ENCODE measurements at regions not wholly inside any gene's neighbourhood (a gene's known extent, or its start where the extent isn't known, plus 50 kb on each side); places are given as distances from the start of the nearest gene placed in this dataset.

DNA sequence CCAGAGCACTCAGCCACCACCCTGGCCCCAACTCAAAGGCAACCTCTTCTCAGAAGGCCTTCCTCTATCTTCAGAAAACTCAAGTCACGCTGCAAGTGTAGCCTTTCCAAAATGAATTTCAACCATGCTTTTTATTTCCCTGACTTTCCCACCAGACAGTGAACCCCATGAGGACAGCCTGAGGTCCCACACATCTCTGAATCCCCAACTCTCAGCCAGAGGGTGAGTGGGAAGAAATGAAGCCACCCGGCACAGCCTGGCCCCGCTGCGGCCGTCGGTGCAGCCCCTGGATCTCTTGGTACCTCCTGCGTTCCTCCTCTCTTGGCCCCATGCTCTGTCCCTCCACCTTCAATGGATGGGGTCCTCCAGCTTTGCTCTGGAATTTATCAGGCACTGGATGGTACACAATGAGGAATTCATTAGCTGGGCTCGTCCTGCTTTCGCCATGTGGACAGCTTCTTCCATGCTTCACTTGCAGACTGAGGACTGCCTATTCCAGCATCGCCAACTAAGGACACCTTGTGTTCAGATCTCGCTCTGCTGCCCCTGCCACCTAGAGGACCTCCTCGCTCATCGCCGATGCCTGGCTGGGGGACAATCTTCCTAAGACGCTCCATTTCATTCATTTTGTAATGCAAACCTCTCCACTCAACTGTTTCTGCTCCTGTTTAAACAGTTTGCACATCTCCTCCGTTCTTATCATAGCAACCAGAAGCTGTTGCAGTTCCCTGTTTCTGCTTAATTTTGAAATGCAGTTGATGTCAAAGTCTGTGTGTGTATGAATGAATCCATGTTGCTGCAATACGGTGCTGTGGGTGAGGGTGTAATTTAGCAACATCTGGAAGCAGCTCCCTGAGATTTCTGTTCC lies 672.1 kb downstream of the TBC1D22A start:
- no peak for TF ChIP-seq BACH2 (CRISPR knock-in tag; IDR thresholded peaks at IDR 0.05; ENCODE audit: borderline replicate concordance)
- TF ChIP-seq ZFP30 (CRISPR knock-in tag; IDR thresholded peaks at IDR 0.05) = no peak
- no peak for TF ChIP-seq SNAI2 (CRISPR knock-in tag; IDR thresholded peaks at IDR 0.05)
- TF ChIP-seq ZC3H10 (CRISPR knock-in tag; IDR thresholded peaks at IDR 0.05) = no peak
- TF ChIP-seq, protein P1, sequence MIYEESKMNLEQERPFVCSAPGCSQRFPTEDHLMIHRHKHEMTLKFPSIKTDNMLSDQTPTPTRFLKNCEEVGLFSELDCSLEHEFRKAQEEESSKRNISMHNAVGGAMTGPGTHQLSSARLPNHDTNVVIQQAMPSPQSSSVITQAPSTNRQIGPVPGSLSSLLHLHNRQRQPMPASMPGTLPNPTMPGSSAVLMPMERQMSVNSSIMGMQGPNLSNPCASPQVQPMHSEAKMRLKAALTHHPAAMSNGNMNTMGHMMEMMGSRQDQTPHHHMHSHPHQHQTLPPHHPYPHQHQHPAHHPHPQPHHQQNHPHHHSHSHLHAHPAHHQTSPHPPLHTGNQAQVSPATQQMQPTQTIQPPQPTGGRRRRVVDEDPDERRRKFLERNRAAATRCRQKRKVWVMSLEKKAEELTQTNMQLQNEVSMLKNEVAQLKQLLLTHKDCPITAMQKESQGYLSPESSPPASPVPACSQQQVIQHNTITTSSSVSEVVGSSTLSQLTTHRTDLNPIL (CRISPR knock-in tag; IDR thresholded peaks at IDR 0.05; ENCODE audit: low read depth) = no peak
- TF ChIP-seq, protein P2, sequence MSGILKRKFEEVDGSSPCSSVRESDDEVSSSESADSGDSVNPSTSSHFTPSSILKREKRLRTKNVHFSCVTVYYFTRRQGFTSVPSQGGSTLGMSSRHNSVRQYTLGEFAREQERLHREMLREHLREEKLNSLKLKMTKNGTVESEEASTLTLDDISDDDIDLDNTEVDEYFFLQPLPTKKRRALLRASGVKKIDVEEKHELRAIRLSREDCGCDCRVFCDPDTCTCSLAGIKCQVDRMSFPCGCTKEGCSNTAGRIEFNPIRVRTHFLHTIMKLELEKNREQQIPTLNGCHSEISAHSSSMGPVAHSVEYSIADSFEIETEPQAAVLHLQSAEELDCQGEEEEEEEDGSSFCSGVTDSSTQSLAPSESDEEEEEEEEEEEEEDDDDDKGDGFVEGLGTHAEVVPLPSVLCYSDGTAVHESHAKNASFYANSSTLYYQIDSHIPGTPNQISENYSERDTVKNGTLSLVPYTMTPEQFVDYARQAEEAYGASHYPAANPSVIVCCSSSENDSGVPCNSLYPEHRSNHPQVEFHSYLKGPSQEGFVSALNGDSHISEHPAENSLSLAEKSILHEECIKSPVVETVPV (CRISPR knock-in tag; IDR thresholded peaks at IDR 0.05) = no peak
- no peak for TF ChIP-seq ESRRG (CRISPR knock-in tag; IDR thresholded peaks at IDR 0.05)
- TF ChIP-seq ARNTL (CRISPR knock-in tag; IDR thresholded peaks at IDR 0.05; ENCODE audit: borderline replicate concordance, low read depth) = no peak
- no peak for TF ChIP-seq RARB (CRISPR knock-in tag; IDR thresholded peaks at IDR 0.05)

Data from SK-N-SH treated with all-trans-retinoic acid at 6 μM for 48 hours (cell line).